Endothelial cell of umbilical vein (primary cell): ENCODE measurements at regions not wholly inside any gene's neighbourhood (a gene's known extent, or its start where the extent isn't known, plus 50 kb on each side); places are given as distances from the start of the nearest gene placed in this dataset.

Source experiments
- BruUV-seq: library from RNA; stranded (reverse); fragments of 400-500 nt; replicated peaks from 2 replicates; lab custom pipeline; 2021; lab: Mats Ljungman, UMichigan
- CTCF ChIA-PET: fragments of 300-600, 350-600 bp; sonication (Branson Sonifier 250); formaldehyde crosslinking; loops from one replicate; lab custom pipeline; 2021; ENCODE audit warnings: antibody characterized with exemption, inconsistent platforms; lab: Charles Lee
- POLR2A ChIA-PET: fragments of 300-600, 350-600 bp; sonication (Branson Sonifier 250); formaldehyde crosslinking; loops from one replicate; lab custom pipeline; 2021; ENCODE audit warnings: antibody characterized with exemption, inconsistent platforms; lab: Charles Lee
- DNase-seq: peaks from one replicate; pipeline ENCODE4 v3.0.0-alpha.2; 2011; ENCODE audit warnings: low read depth, low spot score
- FAIRE-seq: peaks from 2 replicates; lab custom pipeline; 2011; peaks lifted over from hg19 to GRCh38; lab: Jason Lieb, UNC
- H2AFZ ChIP-seq: 2 replicates; pipeline ENCODE4 v1.6.0; 2012; ENCODE audit warnings: low read depth, low read length, control low read depth, inconsistent platforms
- H3K27ac ChIP-seq: 2 replicates; pipeline ENCODE4 v1.5.1; 2011; ENCODE audit warnings: low read depth, mild to moderate bottlenecking, control low read depth, low read length, moderate library complexity; ENCODE audit not compliant: insufficient read depth
- H3K27me3 ChIP-seq, 2 experiments: 2 replicates each; pipeline versions ENCODE4 v1.6.0 to v1.6.1; 2011; ENCODE audit warnings: low read length in 2 of 2, mixed read lengths in 1 of 2; ENCODE audit not compliant: control insufficient read depth in 2 of 2, insufficient read depth in 2 of 2
- H3K36me3 ChIP-seq, 2 experiments: 2 replicates in 1 of 2; 3 replicates in 1 of 2; pipeline ENCODE4 v1.5.1; 2011; ENCODE audit warnings: low read length in 2 of 2, mild to moderate bottlenecking in 1 of 2, moderate library complexity in 1 of 2; ENCODE audit not compliant: control insufficient read depth in 2 of 2, insufficient read depth in 2 of 2; ENCODE audit errors: extremely low read depth in 1 of 2
- H3K4me1 ChIP-seq: 3 replicates; pipeline ENCODE4 v1.5.1; 2011; ENCODE audit warnings: mild to moderate bottlenecking, low read length; ENCODE audit not compliant: control insufficient read depth, insufficient read depth; ENCODE audit errors: extremely low read depth
- H3K4me2 ChIP-seq: 2 replicates; pipeline ENCODE4 v1.6.1; 2011; ENCODE audit warnings: low read length, control low read depth, mixed read lengths; ENCODE audit not compliant: insufficient read depth
- H3K4me3 ChIP-seq, 3 experiments: fragments of 200-600 bp in 1 of 3; sonication (generic), shearing (Covaris generic) in 1 of 3; replicated peaks in 1 of 3; 2 replicates each; pipeline ENCODE4 v1.5.1; 2011 to 2016; ENCODE audit warnings: control low read depth in 3 of 3, low read length in 3 of 3, mild to moderate bottlenecking in 2 of 3, inconsistent platforms in 1 of 3, low read depth in 1 of 3, moderate library complexity in 1 of 3; ENCODE audit not compliant: insufficient read depth in 1 of 3
- H3K79me2 ChIP-seq: 2 replicates; pipeline ENCODE4 v1.6.0; 2012; ENCODE audit warnings: low read length, inconsistent platforms; ENCODE audit not compliant: control insufficient read depth, insufficient read depth
- H3K9ac ChIP-seq: replicated peaks from 2 replicates; pipeline ENCODE3; 2011; ENCODE audit warnings: low read length, control low read depth; ENCODE audit not compliant: insufficient read depth; ENCODE audit errors: extremely low read depth
- H3K9me1 ChIP-seq: replicated peaks from 3 replicates; pipeline ENCODE4 v1.6.0; 2011; ENCODE audit warnings: mild to moderate bottlenecking, low read length; ENCODE audit not compliant: control insufficient read depth, insufficient read depth; ENCODE audit errors: extremely low read depth
- H3K9me3 ChIP-seq: replicated peaks from 2 replicates; pipeline ENCODE4 v1.5.1; 2012; ENCODE audit warnings: low read length, inconsistent platforms; ENCODE audit not compliant: control insufficient read depth, insufficient read depth
- H4K20me1 ChIP-seq: replicated peaks from 2 replicates; pipeline ENCODE3; 2011; ENCODE audit warnings: mild to moderate bottlenecking, low read length; ENCODE audit not compliant: control insufficient read depth, insufficient read depth; ENCODE audit errors: extremely low read depth
- CTCF ChIP-seq, 2 donors: IDR thresholded peaks; 1 replicate in 1 of 2; 2 replicates in 1 of 2; pipeline ENCODE4 v1.5.1; 2011; ENCODE audit warnings: low read length in 2 of 2, mild to moderate bottlenecking in 2 of 2, moderate library complexity in 2 of 2, control low read depth in 1 of 2, inconsistent platforms in 1 of 2, low read depth in 1 of 2; ENCODE audit not compliant: insufficient read depth in 1 of 2; ENCODE audit errors: extremely low read depth in 1 of 2
- EZH2 ChIP-seq: IDR thresholded peaks from 2 replicates; pipeline ENCODE4 v1.6.1; 2012; ENCODE audit warnings: borderline replicate concordance, low read depth, mild to moderate bottlenecking, moderate library complexity, low read length, inconsistent platforms; ENCODE audit not compliant: severe bottlenecking
- FOS ChIP-seq: IDR thresholded peaks from 2 replicates; pipeline ENCODE4 v1.6.1; 2011; ENCODE audit warnings: mild to moderate bottlenecking, low read length, moderate library complexity, borderline replicate concordance; ENCODE audit not compliant: insufficient read depth
- GATA2 ChIP-seq: IDR thresholded peaks from 2 replicates; pipeline ENCODE4 v1.7.0; 2011; ENCODE audit warnings: low read depth, mild to moderate bottlenecking, moderate library complexity, mixed read lengths, low read length; ENCODE audit not compliant: insufficient read length, insufficient read depth
- JUN ChIP-seq: IDR thresholded peaks from 2 replicates; pipeline ENCODE4 v1.6.1; 2011; ENCODE audit warnings: borderline replicate concordance, low read depth; ENCODE audit not compliant: insufficient read length, insufficient read depth
- MYC ChIP-seq: IDR thresholded peaks from one replicate; pipeline ENCODE4 v1.6.1; 2011; ENCODE audit warnings: mild to moderate bottlenecking, low read depth, low read length
- POLR2A ChIP-seq: IDR thresholded peaks from 2 replicates; pipeline ENCODE4 v1.6.1; 2012; ENCODE audit warnings: low read depth, mild to moderate bottlenecking, control low read depth, low read length
- POLR2AphosphoS5 ChIP-seq: IDR thresholded peaks from 2 replicates; pipeline ENCODE4 v1.6.1; 2012; ENCODE audit warnings: low read depth, mild to moderate bottlenecking, control low read depth, low read length, moderate library complexity; ENCODE audit not compliant: insufficient read depth
- dilution Hi-C: fragments of 300-500 bp; cut with MboI; formaldehyde crosslinking; loops from one replicate; pipeline ENCODE4 v1.15.0; 2019; ENCODE audit warnings: low sequenced_read_pairs; ENCODE audit not compliant: extremely low pct_ligation_motif_present
- intact Hi-C: fragments of 100-400 bp; cut with micrococcal nuclease; formaldehyde crosslinking; loops from one replicate; pipeline ENCODE4 v1.10.0; 2022

DNA sequence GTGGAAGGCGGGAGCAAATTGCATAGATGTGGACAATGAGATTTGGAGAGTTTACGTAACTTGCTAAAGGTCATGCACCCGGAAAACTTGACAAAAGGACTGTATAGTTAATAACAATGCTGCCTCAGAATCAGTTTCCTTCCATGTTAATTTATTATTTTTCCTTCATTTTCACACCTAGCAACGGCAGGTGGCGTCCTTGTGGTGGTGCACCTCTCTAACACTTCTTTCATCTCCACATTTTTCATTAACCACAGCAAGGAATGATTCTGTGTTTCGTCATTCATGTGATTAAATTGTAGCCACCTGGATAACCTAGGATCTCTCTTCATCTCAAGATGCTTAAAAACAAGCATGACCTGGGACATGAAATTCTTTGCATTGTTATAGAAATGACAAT lies 2133.0 kb downstream of the NCAM2 start:
- H3K27me3 ChIP-seq = no peaks in the 10 kb centered on the region
- intact Hi-C loops = loop anchor here (5.0 kb wide), 1 partner anchor 261 kb away; no protein-coding TSS in a partner anchor
- DNase-seq = peak; percentile 28
- ChIA-PET CTCF (no interaction called here), POLR2A (no interaction called here)
- no peak overlapping the region for H3K4me3 ChIP-seq
- H3K4me1 ChIP-seq = no peaks in the 10 kb centered on the region
- no peaks in the 10 kb centered on the region for H3K79me2 ChIP-seq
- peak; percentile 60 for FAIRE-seq
- dilution Hi-C loops = no loop called here
- no peaks in the 10 kb centered on the region for H3K9me1 ChIP-seq
- TF ChIP-seq POLR2AphosphoS5 (no peak), CTCF (IDR thresholded peaks at IDR 0.05; ENCODE audit: extremely low read depth in 1 of 2, insufficient read depth in 1 of 2, low read depth in 1 of 2, low read length in 2 of 2) (peak in 1 of 2 donors; percentile 10)
- no TSS peak for BruUV-seq
- no peak overlapping the region for H2AFZ ChIP-seq
- H3K4me2 ChIP-seq = no peak overlapping the region
- H3K36me3 ChIP-seq = no peaks in the 10 kb centered on the region
- H3K27ac ChIP-seq = no peak overlapping the region
- no peaks in the 10 kb centered on the region for H4K20me1 ChIP-seq
- no peaks in the 10 kb centered on the region for H3K9me3 ChIP-seq
- H3K9ac ChIP-seq = no peak overlapping the region

- H4K20me1 ChIP-seq = no peaks in the 10 kb centered on the region
- ChIA-PET CTCF (interaction anchor here (1.2 kb wide), 1 partner anchor 11 kb away, joined by 4 read pairs; no protein-coding TSS in a partner anchor), POLR2A (no interaction called here)
- TF ChIP-seq GATA2 (no peak), POLR2AphosphoS5 (no peak), FOS (no peak), JUN (no peak), CTCF (IDR thresholded peaks at IDR 0.05; ENCODE audit: extremely low read depth in 1 of 2, insufficient read depth in 1 of 2, low read depth in 1 of 2, low read length in 2 of 2) (no peak), EZH2 (no peak), POLR2A (no peak), MYC (no peak)
- peaks cover 2% of the 10 kb centered on the region for H3K9me3 ChIP-seq
- no peak for FAIRE-seq
- no peaks in the 10 kb centered on the region for H3K4me1 ChIP-seq
- no peak overlapping the region for H3K4me3 ChIP-seq
- H3K79me2 ChIP-seq = no peaks in the 10 kb centered on the region
- no peak overlapping the region for H2AFZ ChIP-seq
- dilution Hi-C loops = no loop called here
- no peak for DNase-seq
- H3K36me3 ChIP-seq = no peaks in the 10 kb centered on the region
- H3K9ac ChIP-seq = no peak overlapping the region
- H3K4me2 ChIP-seq = no peak overlapping the region
- H3K9me1 ChIP-seq = no peaks in the 10 kb centered on the region
- BruUV-seq = no TSS peak
- intact Hi-C loops = no loop called here
- H3K27me3 ChIP-seq = no peaks in the 10 kb centered on the region
- no peak overlapping the region for H3K27ac ChIP-seq
Observed at GRCh38 chr21:23138797-23139196, 2140.6 kb downstream of the NCAM2 start.
